ENCODE measurements at regions not wholly inside any gene's neighbourhood (a gene's known extent, or its start where the extent isn't known, plus 50 kb on each side); places are given as distances from the start of the nearest gene placed in this dataset.

DNA sequence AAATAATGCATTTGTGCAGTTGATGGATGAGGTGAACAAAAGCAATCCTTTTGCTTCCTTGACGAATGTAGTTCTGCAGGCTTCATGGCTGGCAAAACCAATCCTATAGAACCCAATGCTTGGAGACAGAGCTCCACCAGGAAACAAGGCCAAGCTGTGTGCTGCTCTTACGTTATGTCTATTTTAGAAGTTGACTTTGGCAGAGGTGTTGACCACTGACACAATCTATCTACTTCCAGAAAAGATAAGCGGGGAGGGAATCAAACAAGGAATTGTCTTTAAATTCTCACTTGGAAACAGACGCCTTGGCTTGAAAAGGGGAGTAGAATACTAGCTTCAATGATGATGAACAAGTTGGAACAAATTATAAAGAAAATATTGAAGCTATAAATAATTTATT lies 211.2 kb downstream of the SETD4 start:
- no peak for DNase-seq (ENCODE audit: low read depth)

DNA sequence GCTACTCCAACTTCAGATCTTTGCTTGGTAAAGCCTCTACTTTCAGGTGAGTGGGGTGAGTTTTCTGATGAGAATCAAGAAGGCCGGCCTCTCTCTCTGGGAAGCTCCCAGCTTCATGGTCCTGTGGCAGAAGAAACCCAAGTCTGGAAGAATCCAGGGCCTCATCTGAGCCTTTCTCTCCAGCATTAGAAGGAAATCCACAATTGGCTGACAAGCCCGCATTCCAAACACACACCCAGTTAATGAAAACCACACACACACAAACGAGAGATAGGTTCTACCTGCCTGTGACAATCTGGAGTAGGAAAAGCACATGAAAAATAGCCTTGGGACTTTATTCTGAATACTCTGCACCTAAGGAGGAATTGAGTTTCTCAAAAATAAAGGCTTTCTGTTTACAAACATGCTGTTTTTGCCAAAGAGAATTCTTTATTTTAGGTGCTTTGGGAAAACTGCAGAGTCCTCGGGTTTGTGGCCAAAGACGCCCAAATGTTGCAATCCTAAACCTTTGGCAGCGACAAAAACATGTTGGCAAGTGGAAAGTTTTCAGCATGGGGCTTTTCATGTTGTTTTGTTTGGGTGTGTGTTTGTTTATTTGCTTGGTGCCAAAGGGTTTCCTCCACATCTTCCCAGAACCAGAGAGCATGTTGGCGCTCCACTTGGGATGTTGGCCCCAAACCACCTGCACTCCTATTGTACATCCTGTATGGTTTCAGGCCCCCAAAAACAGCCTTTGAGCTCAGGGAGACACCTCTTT lies 216.2 kb downstream of the SETD4 start:
- DNase-seq (ENCODE audit: low read depth): no peak

DNA sequence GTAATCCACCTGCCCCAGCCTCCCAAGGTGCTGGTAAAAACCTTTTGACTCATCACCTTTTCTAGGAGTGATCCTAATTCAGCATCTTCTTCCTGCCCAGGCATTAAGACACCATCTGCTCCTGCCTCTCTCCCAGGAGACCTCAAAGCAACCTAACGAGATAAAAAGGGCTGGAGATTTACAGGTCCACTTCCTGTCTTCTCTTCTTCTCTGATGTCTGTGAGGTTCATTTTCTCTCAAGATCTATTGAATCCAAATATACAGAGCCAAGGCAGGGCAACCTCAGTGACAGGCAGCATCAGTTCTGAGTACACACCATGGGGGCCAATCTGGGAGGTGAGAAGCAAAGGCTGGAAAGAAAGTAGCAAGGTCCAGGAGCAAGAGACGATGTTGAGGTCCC lies 219.4 kb downstream of the SETD4 start:
- no peak for DNase-seq (ENCODE audit: low read depth)

DNA sequence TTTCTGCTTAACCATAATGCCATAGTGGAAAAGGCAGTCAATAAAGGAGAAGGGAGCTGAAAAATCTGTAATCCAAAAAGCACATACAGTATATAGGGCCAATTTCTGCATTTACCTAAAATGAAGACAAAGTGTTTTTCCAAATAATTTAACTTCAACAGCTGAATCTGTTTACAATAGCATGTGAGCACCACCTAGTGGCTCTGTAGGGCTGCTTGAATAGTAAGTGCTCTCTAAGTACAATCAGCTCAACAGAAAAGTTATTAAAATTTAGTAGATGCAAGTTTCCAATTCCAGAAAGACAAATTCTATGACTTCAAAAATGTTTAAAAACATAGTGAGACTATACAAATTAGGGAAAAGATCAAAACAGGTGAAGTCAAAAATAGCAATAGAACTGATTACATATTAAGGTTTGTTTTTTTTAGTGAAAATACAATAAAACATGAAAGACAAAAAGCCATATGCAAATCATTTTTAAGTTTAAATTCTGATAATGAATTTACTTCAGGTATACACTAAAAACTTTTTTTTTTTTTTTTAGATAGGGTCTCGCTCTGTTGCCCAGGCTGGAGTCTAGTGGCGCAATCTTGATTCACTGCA lies 220.0 kb downstream of the SETD4 start:
- DNase-seq (ENCODE audit: low read depth): peak; percentile 79

DNA sequence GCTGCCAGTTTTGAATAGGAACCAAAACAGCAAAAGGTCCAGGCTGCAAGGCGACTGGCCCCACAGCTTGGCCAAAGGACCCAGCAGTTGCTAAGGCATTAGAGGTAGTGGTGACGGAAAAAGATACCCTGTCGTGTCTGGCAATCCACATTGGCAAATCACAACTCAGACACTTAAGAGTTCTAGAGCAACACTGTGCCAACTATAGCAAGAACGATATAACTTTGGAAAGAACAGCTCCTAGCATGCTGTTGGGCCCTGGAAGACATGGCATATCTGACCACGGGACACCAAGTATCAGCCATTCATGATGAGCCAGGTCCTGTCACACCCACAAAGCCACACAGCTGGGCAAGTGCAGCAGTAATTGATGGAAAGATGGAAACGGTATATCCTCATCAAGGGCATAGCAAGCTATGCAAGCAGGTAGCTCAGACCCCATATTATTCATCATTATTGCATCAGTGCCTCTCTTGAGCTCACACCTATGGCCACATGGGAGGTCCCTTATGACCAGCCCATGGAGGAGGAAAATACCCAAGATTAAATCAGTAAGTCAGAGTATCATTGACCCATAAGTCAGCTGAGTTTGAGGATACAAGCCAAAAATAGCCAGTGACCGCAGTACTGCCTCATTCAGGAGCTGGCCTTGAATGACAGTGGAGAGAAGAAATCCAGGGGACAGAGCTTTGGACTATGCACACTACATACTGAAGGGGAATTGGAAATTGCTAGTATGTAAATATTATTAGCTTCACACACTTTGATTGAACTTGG lies 221.2 kb downstream of the SETD4 start:
- no peak for DNase-seq (ENCODE audit: low read depth)

DNA sequence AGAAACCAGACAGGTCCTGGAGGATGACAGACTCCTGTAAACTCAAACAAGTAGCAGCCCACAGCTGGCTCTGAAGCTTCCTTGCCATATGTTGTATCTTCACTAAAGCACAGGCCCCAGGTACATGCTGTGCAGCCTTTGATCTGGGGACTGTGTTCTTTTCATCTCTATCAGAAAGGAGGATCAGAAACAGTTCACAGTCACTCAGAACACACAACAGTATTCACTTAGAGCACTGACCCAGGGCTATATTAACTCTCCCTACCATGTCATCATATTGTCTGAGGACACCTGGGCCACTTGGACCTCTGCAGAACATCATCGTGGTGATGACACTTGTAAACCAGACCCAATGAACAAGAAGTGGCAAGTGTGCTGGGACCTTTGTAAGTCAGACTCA lies 222.0 kb downstream of the SETD4 start:
- no peak for DNase-seq (ENCODE audit: low read depth)

DNA sequence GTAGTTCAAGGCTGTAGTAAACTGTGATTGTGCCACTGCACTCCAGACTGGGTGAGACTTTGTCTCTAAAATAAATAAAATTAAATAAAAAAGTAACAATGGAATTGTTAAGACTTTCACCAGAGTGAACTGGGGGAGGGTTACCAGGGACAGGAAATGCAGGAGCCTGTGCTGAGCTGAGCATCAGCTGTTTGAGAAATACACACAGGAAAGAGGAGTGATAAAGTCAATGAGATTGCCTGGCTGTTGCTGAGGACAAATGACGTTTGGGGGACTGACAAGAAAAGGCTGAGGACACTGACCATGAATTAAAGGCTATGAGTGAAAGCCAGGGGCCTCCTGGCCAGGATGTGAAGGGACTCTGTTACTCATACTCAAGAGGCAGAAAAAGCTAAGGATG lies 226.3 kb downstream of the SETD4 start:
- no peak for DNase-seq (ENCODE audit: low read depth)

DNA sequence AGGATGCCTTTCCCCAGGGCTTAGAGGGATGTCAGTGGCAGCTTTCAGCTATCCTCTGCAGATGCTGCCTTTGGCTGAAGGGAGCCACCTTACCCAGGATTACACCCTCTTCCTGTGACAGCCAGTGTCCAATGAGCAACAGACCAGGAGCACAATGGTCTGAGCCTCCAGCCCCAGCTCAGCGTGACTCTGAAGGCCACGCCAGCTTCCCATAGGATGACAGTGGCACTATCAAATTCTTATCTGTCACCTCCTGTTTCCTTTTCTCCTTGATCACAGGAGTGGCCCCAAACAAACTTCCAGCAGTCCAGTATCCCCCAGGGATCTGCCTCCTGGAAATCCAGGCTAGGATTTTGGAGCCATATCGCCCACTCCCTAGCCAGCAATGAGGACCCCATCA lies 226.9 kb downstream of the SETD4 start:
- DNase-seq (ENCODE audit: low read depth): no peak

DNA sequence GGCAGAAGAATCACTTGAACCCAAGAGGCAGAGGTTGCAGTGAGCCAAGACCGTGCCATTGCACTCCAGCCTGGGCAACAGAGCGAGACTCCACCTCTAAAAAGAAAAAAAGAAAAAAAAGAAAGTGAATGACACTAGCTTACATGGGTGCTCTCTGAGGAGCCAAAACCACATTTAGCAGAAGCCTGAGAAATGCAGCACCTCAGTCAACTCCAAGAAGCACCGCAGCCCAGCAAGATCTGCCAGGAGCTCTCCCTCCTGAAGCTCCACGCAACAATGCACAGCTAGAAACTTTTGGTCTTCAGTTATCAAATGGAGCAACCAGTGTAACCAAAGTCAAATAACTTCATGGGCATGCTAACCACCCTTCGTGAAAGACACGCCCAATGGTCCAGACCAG lies 229.1 kb downstream of the SETD4 start:
- no peak for DNase-seq (ENCODE audit: low read depth)

DNA sequence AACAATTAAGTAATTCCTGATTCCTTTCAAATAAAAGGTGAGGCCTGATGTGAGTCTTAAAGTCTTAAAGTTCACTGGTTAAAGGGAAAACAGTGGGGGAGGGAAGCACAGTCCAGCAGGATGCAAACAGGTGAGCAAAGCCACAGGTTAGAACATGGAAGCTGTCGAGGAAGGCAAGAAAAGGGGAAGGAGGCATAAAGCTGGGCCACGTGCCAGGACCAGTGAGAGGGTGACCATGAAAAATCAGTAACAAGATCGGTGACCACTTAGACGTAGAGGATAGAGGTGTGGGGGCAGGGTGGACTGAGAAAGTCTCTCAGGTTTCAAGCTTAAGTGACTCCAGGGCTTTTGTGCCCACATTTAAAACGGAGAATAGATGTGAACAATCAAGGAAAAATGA lies 231.3 kb downstream of the SETD4 start:
- DNase-seq (ENCODE audit: low read depth): no peak

DNA sequence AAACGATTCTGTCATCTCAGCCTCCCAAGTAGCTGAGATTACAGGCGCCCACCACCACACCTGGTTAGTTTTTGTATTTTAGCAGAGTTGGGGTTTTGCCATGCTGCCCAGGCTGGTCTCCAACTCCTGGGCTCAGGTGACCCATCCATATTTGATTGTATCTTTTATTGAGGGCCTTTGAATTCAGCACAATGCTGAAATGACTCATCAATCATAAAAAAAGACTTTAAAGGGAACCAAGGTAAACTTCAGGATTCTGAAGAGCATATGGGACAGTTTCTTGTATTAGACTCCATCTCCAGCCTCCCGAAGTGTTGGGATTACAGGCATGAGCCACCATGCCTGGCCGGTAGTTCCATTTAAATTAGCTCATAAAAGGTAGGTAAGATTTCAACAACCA lies 232.2 kb downstream of the SETD4 start:
- DNase-seq (ENCODE audit: low read depth): no peak

DNA sequence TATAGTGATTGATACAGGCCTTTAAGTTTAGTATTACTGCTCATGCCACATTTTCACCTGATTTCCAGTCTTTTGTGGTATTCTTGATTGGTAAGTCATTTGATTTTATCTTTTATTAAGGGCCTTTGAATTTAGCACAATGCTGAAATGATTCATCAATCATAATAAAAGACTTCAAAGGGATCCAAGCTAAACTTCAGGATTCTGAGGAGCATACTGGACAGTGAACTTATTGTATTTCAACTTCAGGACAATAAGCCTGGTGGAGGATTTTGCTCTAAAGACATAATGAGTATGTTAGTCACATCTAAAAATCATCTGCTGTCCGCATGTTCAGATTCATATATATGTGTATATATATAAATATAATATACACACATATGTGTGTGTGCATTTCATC lies 233.3 kb downstream of the SETD4 start:
- DNase-seq (ENCODE audit: low read depth): no peak

DNA sequence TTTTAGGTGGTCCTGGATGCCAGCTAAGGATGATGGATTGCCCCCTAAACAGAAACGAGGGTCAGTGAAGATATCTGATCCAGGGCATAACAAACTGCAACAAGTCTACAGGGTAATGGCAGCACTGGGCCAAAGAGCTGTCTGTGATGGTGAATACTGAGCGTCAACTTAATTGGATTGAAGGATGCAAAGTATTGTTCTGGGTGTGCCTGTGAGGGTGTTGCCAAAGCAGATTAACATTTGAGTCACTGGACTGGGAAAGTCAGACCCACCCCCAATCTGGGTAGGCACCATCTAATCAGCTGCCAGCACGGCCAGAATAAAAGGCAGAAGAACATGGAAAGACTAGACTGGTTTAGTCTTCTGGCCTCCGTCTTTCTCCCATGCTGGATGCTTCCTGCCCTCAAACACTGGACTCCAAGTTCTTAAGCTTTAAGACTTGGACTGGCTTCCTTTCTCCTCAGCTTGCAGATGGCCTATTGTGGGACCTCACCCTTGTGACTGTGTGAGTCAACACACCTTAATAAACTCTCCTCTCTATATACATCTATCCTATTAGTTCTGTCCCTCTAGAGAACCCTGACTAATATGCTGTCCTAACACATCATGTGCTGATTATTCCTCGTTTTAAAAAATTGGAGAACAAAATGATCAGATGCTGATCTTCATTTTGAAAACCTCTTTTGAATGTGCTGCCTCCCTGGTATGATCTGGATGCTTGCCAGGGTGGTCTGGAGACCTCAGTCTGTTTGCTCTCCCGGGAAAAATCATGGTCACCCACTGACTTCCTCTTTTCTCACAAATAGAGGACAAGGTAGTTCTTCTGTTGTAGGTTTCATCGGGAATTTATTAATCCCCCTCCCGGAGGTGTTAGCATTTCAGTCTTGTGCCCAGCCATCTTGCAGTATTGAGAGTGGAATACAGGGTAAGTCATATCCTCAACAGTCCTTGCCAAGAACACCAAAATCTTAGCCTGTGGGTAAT lies 234.7 kb downstream of the SETD4 start:
- no peak for DNase-seq (ENCODE audit: low read depth)

DNA sequence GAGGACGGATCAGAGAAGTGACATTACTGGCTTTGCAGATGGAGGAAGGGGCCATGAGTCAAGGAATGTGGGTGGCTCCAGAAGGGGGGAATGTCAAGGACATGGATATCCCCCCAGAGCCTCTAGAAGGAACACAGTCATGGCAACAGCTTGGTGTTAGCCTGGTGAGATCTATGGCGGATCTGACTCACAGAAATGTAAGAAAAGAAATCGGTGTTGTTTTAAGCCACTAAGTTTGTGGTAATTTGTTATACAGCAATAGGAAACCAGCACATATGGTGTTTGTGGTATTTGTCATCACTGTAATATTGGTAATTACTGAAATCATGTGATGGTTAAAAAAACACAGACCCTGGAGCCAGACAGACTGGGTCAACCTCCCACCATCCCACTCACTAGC lies 236.2 kb downstream of the SETD4 start:
- DNase-seq (ENCODE audit: low read depth): peak; percentile 34

DNA sequence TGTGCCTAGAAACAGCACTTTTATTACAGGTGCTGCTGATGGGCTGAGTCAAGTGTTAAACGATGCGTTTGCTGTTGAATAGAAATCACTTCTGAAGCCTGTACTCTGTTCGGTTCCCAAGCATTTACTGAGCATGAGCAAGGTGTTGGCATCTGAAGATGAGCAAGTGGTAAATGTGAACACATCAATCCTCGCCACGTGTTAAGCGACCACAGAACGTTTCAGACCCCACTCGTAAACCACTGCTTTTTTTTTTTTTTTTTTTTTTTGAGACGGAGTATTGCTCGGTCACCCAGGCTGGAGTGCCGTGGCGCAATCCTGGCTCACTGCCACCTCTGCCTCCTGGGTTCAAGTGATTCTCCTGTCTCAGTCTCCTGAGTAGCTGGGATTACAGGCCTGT lies 241.2 kb downstream of the SETD4 start:
- no peak for DNase-seq (ENCODE audit: low read depth)

DNA sequence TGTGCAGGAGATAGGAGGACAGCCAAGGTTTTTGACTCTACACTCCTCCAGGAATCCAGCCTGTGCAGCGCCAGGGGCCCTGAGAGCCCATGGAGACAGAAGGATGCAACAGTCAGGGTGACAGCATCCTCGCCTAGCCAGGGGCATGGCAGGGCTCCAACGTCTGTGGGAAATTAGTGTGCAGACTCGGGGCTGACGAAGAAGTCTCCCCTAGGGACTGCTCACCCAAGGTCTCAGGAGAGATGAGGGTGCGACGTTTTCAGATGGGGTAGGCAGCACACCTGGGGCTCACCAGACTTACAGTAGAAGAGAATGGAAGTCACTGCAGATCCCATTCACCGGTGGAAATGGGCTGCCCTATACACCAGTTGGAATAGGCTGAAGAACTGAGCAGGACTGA lies 241.7 kb downstream of the SETD4 start:
- no peak for DNase-seq (ENCODE audit: low read depth)

DNA sequence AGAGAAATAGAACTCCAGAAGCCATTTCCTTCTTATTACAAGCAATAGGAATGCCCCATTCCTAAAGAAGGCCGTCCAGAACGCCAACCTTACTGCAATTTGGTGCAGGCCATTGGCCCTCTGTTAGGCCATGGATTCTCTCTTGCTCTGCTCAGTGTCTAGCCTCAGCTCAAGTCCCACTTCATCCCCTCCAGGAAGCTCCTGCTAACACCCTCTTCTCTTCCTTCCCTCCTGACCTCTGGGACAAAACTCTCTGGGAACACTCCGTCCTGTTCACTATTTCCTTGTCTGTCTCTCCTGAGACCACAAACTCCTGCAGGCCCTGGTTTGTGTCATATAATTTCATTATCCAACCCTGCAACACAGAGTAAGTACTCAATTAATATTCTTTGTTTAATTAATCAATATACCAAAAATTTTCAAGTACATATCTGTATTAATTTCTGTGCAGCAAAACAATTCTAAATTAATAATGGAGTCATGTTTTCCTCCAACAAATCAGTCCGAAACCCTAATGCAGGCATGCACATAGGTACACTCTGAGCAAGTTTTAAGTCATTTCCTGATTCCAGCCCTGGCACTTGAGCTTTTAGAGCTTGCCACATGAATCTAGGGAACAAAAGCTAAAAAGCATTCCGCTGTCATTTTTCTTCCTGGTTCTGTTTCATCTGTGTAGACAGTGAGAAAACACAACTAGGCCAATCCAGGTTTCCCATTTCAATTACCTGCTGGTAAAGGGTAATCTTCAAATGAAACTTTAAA lies 245.3 kb downstream of the SETD4 start:
- DNase-seq (ENCODE audit: low read depth): no peak

DNA sequence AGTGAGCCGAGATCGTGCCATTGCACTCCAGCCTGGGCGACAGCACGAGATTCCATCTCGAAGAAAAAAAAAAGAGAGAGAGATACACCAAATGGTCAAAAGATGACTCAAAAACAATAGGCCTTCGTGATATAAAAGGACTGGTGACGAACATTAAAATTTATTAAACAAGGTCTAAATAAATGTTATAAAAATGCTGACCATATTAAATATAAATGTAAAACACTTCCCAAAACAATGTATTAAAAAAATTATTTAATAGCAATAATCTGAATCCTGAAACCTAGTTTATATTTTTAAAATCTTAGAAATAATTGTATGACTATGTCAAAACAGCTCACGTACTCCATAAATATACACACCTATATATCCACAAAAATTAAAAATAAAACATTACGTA lies 247.6 kb downstream of the SETD4 start:
- DNase-seq (ENCODE audit: low read depth): no peak

DNA sequence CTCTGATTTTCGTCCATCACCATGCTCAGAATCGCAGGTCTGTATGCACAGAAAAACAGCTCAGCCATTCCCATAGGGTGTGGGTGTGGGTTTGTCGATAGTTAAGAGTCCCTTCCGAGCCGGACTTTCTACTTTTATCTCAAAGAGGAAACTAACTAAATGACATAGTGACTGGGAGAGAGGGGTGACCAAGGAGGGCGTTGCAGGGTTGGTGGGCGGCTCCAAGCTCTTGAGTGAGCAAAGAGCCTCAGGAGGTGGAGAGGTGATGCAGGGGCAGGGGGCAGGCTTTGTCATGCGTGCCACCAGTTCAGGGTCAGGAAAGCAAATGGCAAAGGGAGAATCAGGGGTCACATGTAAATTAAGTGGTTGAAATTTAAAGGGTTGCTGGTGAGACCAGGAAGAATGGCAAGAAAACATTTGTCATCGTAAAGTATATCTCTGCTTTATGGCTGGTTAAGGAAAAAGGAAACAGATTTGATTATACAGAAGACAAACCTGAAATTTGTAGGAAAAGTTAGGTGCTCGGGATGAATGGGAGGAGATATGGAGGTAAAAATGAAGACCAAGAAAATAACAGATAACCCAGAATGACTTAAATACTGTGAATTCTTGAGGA lies 249.0 kb downstream of the SETD4 start:
- no peak for DNase-seq (ENCODE audit: low read depth)

DNA sequence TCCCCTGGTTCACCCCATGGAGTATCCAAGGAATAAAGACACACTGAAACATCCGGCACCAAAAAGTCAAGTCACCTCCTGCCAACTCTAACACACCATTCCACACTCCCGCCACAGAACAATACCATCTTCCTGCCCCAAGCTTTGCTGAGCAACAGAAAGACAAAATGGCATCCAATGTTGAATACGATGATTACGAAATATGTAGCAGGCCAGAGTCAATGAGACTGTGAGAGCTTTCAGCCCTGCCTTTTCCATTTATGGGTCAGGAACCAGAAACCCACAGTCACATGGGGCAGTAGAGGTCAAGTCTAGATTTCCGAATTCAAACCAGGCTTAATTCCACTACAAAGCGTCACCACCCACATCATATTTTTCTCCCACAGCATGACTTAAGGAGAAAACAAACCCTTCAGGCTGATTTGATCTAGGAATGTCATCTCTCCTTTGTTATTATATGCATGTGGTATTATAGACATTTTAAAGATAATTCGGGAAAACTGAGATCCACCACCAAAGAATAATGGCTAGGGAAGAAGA lies 249.8 kb downstream of the SETD4 start:
- no peak for DNase-seq (ENCODE audit: low read depth)

DNA sequence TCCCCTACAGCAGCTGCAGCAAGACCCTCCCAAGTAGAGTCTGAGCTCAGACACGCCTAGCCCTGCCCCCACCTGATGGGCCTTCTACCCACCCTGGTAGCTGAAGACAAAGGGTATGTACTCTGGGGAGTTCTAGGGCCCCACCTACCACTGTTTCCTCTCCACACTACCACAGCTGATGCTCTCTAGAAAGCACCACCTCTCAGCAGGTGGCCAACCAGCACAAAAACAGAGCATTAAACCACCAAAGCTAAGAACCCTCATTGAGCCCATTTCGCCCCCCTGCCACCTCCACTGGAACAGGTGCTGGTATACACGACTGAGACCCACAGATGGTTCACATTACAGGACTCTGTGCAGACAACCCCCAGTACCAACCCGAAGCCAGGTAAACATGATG lies 258.9 kb downstream of the SETD4 start:
- DNase-seq (ENCODE audit: low read depth): no peak
